Neural cell (in vitro differentiated cells): ENCODE measurements at regions not wholly inside any gene's neighbourhood (a gene's known extent, or its start where the extent isn't known, plus 50 kb on each side); places are given as distances from the start of the nearest gene placed in this dataset.

Experiments used
- H2AFZ ChIP-seq: fragments of 200-600, 300-800 bp; sonication (generic), shearing (Covaris generic); 2 replicates; pipeline ENCODE4 v1.6.0; 2014; ENCODE audit warnings: low read depth, mild to moderate bottlenecking, antibody characterized with exemption, low read length, moderate library complexity
- H3F3A ChIP-seq: fragments of 200-600 bp; shearing (Covaris generic); 2 replicates; pipeline ENCODE4 v1.6.1; 2016; ENCODE audit warnings: mild to moderate bottlenecking, moderate library complexity, mixed read lengths, antibody characterized with exemption, low read length; ENCODE audit not compliant: insufficient read depth, poor library complexity, severe bottlenecking
- H3K27ac ChIP-seq: fragments of 200-600, 300-800 bp; sonication (generic), shearing (Covaris generic); 2 replicates; pipeline ENCODE4 v1.5.1; 2014; ENCODE audit warnings: mild to moderate bottlenecking, low read length, moderate library complexity
- H3K27me3 ChIP-seq: fragments of 300-800, 200-600 bp; sonication (generic), shearing (Covaris generic); 2 replicates; pipeline ENCODE4 v1.6.0; 2014; ENCODE audit warnings: mild to moderate bottlenecking, low read depth, low read length, moderate library complexity; ENCODE audit not compliant: insufficient read depth
- H3K36me3 ChIP-seq: fragments of 300-800, 200-600 bp; sonication (generic), shearing (Covaris generic); 2 replicates; pipeline ENCODE4 v1.5.1; 2014; ENCODE audit warnings: mild to moderate bottlenecking, antibody characterized with exemption, low read length, moderate library complexity; ENCODE audit not compliant: insufficient read depth
- H3K4me2 ChIP-seq: fragments of 300-800, 200-600 bp; sonication (generic), shearing (Covaris generic); 2 replicates; pipeline ENCODE4 v1.6.0; 2014; ENCODE audit warnings: mild to moderate bottlenecking, low read length
- H3K4me3 ChIP-seq: fragments of 300-800, 200-600 bp; sonication (generic), shearing (Covaris generic); 2 replicates; pipeline ENCODE4 v1.5.1; 2014; ENCODE audit warnings: mild to moderate bottlenecking, low read length, moderate library complexity
- H3K79me2 ChIP-seq: fragments of 200-600 bp; shearing (Covaris generic); replicated peaks from 2 replicates; pipeline ENCODE4 v1.6.0; 2014; ENCODE audit warnings: mild to moderate bottlenecking, low read length, moderate library complexity; ENCODE audit not compliant: insufficient read depth
- H3K9ac ChIP-seq: fragments of 300-800, 200-600 bp; sonication (generic), shearing (Covaris generic); 2 replicates; pipeline ENCODE4 v1.6.1; 2016; ENCODE audit warnings: mild to moderate bottlenecking, low read length, mixed read lengths
- H3K9me2 ChIP-seq: fragments of 200-600 bp; shearing (Covaris generic); 2 replicates; pipeline ENCODE4 v1.6.1; 2016; ENCODE audit warnings: mild to moderate bottlenecking, low read length, mixed read lengths; ENCODE audit not compliant: insufficient read depth
- H3K9me3 ChIP-seq: fragments of 200-600, 300-800 bp; sonication (generic), shearing (Covaris generic); 2 replicates; pipeline ENCODE4 v1.6.1; 2016; ENCODE audit warnings: mild to moderate bottlenecking, mixed run types, low read length, moderate library complexity, mixed read lengths
- H4K20me1 ChIP-seq: fragments of 200-600 bp; shearing (Covaris generic); 2 replicates; pipeline ENCODE4 v1.6.1; 2016; ENCODE audit warnings: mild to moderate bottlenecking, mixed run types; ENCODE audit not compliant: insufficient read depth
- EP300 ChIP-seq: fragments of 450-650 bp; conservative IDR thresholded peaks from 2 replicates; pipeline ENCODE4 v1.6.1; 2014; ENCODE audit warnings: antibody characterized with exemption, mild to moderate bottlenecking, moderate library complexity; ENCODE audit not compliant: poor library complexity, severe bottlenecking
- EZH2 ChIP-seq: fragments of 200-600, 300-800 bp; shearing (Covaris generic), sonication (generic); IDR thresholded peaks from 2 replicates; pipeline ENCODE4 v1.6.1; 2014; ENCODE audit warnings: antibody characterized with exemption, low read length, borderline replicate concordance, mild to moderate bottlenecking; ENCODE audit not compliant: insufficient read depth, poor library complexity, severe bottlenecking
- MXI1 ChIP-seq: fragments of 450-650 bp; conservative IDR thresholded peaks from 2 replicates; pipeline ENCODE4 v1.6.1; 2014; ENCODE audit warnings: antibody characterized with exemption, mild to moderate bottlenecking; ENCODE audit not compliant: poor library complexity, severe bottlenecking
- POLR2AphosphoS5 ChIP-seq: IDR thresholded peaks from 2 replicates; pipeline ENCODE4 v1.6.1; 2012
- RAD21 ChIP-seq: fragments of 450-650 bp; conservative IDR thresholded peaks from 2 replicates; pipeline ENCODE4 v1.6.1; 2014; ENCODE audit warnings: antibody characterized with exemption, mild to moderate bottlenecking, moderate library complexity
- SMC3 ChIP-seq: fragments of 450-650 bp; conservative IDR thresholded peaks from 2 replicates; pipeline ENCODE4 v1.6.1; 2014; ENCODE audit warnings: antibody characterized with exemption, mild to moderate bottlenecking, moderate library complexity; ENCODE audit not compliant: poor library complexity
- TAF1 ChIP-seq: IDR thresholded peaks from 2 replicates; pipeline ENCODE4 v1.6.1; 2012; ENCODE audit warnings: low read depth
- TF ChIP-seq, protein P1 (sequence below): IDR thresholded peaks from 2 replicates; pipeline ENCODE4 v1.6.1; 2012; ENCODE audit warnings: borderline replicate concordance
- TF ChIP-seq, protein P2 (sequence below): fragments of 450-650 bp; IDR thresholded peaks from 2 replicates; pipeline ENCODE4 v1.5.1; 2014; ENCODE audit warnings: antibody characterized with exemption, mild to moderate bottlenecking, moderate library complexity; ENCODE audit not compliant: poor library complexity, severe bottlenecking

GRCh38 chr15:92288755-92289154 lies 104.9 kb upstream of the ST8SIA2 start:
- H3K4me3 ChIP-seq, result no peak overlapping the region
- H3K4me2 ChIP-seq, result no peak overlapping the region
- TF ChIP-seq TAF1, result no peak
- no peak for TF ChIP-seq RAD21
- TF ChIP-seq, protein P1, sequence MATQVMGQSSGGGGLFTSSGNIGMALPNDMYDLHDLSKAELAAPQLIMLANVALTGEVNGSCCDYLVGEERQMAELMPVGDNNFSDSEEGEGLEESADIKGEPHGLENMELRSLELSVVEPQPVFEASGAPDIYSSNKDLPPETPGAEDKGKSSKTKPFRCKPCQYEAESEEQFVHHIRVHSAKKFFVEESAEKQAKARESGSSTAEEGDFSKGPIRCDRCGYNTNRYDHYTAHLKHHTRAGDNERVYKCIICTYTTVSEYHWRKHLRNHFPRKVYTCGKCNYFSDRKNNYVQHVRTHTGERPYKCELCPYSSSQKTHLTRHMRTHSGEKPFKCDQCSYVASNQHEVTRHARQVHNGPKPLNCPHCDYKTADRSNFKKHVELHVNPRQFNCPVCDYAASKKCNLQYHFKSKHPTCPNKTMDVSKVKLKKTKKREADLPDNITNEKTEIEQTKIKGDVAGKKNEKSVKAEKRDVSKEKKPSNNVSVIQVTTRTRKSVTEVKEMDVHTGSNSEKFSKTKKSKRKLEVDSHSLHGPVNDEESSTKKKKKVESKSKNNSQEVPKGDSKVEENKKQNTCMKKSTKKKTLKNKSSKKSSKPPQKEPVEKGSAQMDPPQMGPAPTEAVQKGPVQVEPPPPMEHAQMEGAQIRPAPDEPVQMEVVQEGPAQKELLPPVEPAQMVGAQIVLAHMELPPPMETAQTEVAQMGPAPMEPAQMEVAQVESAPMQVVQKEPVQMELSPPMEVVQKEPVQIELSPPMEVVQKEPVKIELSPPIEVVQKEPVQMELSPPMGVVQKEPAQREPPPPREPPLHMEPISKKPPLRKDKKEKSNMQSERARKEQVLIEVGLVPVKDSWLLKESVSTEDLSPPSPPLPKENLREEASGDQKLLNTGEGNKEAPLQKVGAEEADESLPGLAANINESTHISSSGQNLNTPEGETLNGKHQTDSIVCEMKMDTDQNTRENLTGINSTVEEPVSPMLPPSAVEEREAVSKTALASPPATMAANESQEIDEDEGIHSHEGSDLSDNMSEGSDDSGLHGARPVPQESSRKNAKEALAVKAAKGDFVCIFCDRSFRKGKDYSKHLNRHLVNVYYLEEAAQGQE, result no peak
- TF ChIP-seq, protein P2, sequence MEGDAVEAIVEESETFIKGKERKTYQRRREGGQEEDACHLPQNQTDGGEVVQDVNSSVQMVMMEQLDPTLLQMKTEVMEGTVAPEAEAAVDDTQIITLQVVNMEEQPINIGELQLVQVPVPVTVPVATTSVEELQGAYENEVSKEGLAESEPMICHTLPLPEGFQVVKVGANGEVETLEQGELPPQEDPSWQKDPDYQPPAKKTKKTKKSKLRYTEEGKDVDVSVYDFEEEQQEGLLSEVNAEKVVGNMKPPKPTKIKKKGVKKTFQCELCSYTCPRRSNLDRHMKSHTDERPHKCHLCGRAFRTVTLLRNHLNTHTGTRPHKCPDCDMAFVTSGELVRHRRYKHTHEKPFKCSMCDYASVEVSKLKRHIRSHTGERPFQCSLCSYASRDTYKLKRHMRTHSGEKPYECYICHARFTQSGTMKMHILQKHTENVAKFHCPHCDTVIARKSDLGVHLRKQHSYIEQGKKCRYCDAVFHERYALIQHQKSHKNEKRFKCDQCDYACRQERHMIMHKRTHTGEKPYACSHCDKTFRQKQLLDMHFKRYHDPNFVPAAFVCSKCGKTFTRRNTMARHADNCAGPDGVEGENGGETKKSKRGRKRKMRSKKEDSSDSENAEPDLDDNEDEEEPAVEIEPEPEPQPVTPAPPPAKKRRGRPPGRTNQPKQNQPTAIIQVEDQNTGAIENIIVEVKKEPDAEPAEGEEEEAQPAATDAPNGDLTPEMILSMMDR, result no peak
- no peaks in the 10 kb centered on the region for H3K9me3 ChIP-seq
- no peaks in the 10 kb centered on the region for H3K79me2 ChIP-seq
- no peak overlapping the region for H2AFZ ChIP-seq
- no peaks in the 10 kb centered on the region for H3K27me3 ChIP-seq
- H3K9me2 ChIP-seq, result no peaks in the 10 kb centered on the region
- no peak overlapping the region for H3K27ac ChIP-seq
- H4K20me1 ChIP-seq, result no peaks in the 10 kb centered on the region
- H3K36me3 ChIP-seq, result no peaks in the 10 kb centered on the region
- H3F3A ChIP-seq, result no peaks in the 10 kb centered on the region
- H3K9ac ChIP-seq, result no peak overlapping the region

DNA sequence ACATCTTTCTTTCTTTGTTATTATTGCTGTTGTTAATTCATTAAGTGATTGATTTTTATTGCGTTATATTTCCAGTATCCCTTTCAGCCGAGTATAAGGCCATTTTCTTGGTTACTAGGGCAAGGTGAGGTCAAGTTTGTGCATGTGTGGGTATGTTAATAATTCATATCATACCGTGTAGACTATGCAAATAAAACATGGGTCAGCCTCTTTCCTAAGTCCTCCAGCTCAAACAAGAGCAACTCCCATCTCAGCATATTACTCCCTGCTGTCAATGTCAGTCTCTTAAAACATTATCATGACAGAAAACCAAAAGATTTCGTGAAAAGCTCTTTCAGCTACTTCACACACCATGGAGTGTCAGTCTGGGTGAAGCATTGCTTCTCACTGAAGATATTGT lies 103.9 kb upstream of the ST8SIA2 start:
- Histone ChIP-seq H4K20me1 (no peaks in the 10 kb centered on the region), H2AFZ (no peak overlapping the region), H3K79me2 (no peaks in the 10 kb centered on the region), H3K4me2 (no peak overlapping the region), H3K9me2 (no peaks in the 10 kb centered on the region), H3K9ac (no peak overlapping the region), H3K27me3 (no peaks in the 10 kb centered on the region), H3K36me3 (no peaks in the 10 kb centered on the region), H3K27ac (no peak overlapping the region), H3F3A (no peaks in the 10 kb centered on the region), H3K4me3 (no peak overlapping the region), H3K9me3 (no peaks in the 10 kb centered on the region)
- TF ChIP-seq EP300 (no peak), MXI1 (no peak), SMC3 (no peak), RAD21 (no peak), TAF1 (no peak), EZH2 (no peak), POLR2AphosphoS5 (no peak)
- TF ChIP-seq, protein P1, result no peak
- TF ChIP-seq, protein P2, result no peak
